ENCODE measurements at regions not wholly inside any gene's neighbourhood (a gene's known extent, or its start where the extent isn't known, plus 50 kb on each side); places are given as distances from the start of the nearest gene placed in this dataset.

DNA sequence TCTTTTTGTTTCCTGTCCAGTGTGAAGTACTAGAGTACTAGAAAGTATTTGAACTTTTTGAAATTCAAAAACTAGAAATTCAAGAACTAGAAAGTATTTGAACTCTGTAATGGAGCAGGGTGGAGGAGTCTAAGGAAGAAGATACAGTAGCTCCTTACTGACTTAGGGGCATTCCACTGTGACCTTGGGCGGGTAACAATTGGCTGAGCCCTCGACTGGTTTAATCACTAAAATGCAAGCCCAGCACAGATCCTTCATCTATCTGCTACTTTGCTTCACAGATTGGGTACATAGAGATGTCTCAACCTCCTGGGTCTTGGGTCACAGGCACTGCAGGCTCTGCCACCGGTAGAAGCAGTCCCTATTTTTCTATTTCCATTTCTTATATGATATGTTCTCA, 462.1 kb upstream of the AGTR1 start:
- no TSS peak for BruUV-seq (replicated peaks)
- H3K4me1 Mint-ChIP-seq (ENCODE audit: insufficient read depth, unreplicated experiment) = no peaks in the 10 kb centered on the region
- intact Hi-C loops (cut with micrococcal nuclease) = no loop called here
- no peak overlapping the region for H3K4me3 Mint-ChIP-seq (ENCODE audit: unreplicated experiment)
- DNase-seq (ENCODE audit: unreplicated experiment) = no peak
- POLR2A ChIA-PET = no interaction called here
- H3K27me3 Mint-ChIP-seq (ENCODE audit: insufficient read depth, unreplicated experiment) = no peaks in the 10 kb centered on the region
- H3K9me3 Mint-ChIP-seq (ENCODE audit: unreplicated experiment) = no peaks in the 10 kb centered on the region
- CTCF ChIA-PET = no interaction called here
- no peak overlapping the region for H3K27ac Mint-ChIP-seq (ENCODE audit: low read depth, unreplicated experiment)
- H3K36me3 Mint-ChIP-seq (ENCODE audit: insufficient read depth, unreplicated experiment) = no peaks in the 10 kb centered on the region
- TF ChIP-seq, protein P1, sequence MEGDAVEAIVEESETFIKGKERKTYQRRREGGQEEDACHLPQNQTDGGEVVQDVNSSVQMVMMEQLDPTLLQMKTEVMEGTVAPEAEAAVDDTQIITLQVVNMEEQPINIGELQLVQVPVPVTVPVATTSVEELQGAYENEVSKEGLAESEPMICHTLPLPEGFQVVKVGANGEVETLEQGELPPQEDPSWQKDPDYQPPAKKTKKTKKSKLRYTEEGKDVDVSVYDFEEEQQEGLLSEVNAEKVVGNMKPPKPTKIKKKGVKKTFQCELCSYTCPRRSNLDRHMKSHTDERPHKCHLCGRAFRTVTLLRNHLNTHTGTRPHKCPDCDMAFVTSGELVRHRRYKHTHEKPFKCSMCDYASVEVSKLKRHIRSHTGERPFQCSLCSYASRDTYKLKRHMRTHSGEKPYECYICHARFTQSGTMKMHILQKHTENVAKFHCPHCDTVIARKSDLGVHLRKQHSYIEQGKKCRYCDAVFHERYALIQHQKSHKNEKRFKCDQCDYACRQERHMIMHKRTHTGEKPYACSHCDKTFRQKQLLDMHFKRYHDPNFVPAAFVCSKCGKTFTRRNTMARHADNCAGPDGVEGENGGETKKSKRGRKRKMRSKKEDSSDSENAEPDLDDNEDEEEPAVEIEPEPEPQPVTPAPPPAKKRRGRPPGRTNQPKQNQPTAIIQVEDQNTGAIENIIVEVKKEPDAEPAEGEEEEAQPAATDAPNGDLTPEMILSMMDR (IDR thresholded peaks at IDR 0.05; ENCODE audit: unreplicated experiment) = no peak

DNA sequence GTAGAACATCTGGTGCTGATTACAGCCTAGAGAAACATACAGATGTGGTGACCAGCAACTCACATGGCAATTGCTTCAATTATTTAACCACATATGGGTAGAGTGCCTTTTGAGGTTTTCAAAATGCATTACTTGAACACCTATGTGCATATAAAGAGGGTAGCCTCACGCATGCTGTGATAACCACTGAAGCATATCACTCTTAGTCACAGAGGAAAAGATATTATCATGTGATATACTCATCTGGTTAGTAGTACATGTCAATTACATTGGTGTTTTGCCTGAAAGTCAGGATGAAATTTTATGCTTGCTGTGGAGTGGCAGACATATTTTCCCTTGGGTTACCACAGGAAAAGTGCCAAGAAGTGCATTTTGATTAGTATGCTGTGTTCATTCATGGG, 459.3 kb upstream of the AGTR1 start:
- Mint-ChIP-seq H3K27me3 (ENCODE audit: insufficient read depth, unreplicated experiment) (peaks cover 16% of the 10 kb centered on the region), H3K4me1 (ENCODE audit: insufficient read depth, unreplicated experiment) (no peaks in the 10 kb centered on the region), H3K27ac (ENCODE audit: low read depth, unreplicated experiment) (no peak overlapping the region), H3K4me3 (ENCODE audit: unreplicated experiment) (no peak overlapping the region), H3K9me3 (ENCODE audit: unreplicated experiment) (no peaks in the 10 kb centered on the region), H3K36me3 (ENCODE audit: insufficient read depth, unreplicated experiment) (no peaks in the 10 kb centered on the region)
- intact Hi-C loops (cut with micrococcal nuclease) = no loop called here
- TF ChIP-seq, protein P1 (IDR thresholded peaks at IDR 0.05; ENCODE audit: unreplicated experiment) = no peak
- POLR2A ChIA-PET = no interaction called here
- DNase-seq (ENCODE audit: unreplicated experiment) = no peak
- CTCF ChIA-PET = no interaction called here
- no TSS peak for BruUV-seq (replicated peaks)

DNA sequence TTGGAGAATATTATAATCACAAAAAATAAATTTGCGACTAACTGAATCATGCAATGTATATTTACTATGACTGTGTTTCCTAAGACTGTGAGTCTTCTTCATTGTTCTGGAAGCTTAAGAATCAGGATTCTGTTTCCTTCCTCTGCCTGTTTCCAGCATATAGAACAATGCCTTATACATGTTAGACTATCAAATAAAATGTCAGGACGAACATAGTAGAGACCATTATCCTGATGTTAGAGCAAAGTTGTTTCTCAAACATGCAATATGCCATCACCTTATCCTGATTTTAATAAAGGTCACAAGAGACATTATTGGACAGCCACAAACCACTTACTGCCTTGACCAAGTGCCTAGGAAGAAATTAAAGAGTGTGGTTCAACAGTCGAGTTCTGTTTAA, 457.4 kb upstream of the AGTR1 start:
- intact Hi-C loops (cut with micrococcal nuclease) = no loop called here
- no TSS peak for BruUV-seq (replicated peaks)
- ChIA-PET CTCF (no interaction called here), POLR2A (no interaction called here)
- DNase-seq (ENCODE audit: unreplicated experiment) = no peak
- no peaks in the 10 kb centered on the region for H3K36me3 Mint-ChIP-seq (ENCODE audit: insufficient read depth, unreplicated experiment)
- H3K4me1 Mint-ChIP-seq (ENCODE audit: insufficient read depth, unreplicated experiment) = no peaks in the 10 kb centered on the region
- no peak overlapping the region for H3K4me3 Mint-ChIP-seq (ENCODE audit: unreplicated experiment)
- no peak overlapping the region for H3K27ac Mint-ChIP-seq (ENCODE audit: low read depth, unreplicated experiment)
- peaks cover 16% of the 10 kb centered on the region for H3K27me3 Mint-ChIP-seq (ENCODE audit: insufficient read depth, unreplicated experiment)
- TF ChIP-seq, protein P1 (IDR thresholded peaks at IDR 0.05; ENCODE audit: unreplicated experiment) = no peak
- H3K9me3 Mint-ChIP-seq (ENCODE audit: unreplicated experiment) = no peaks in the 10 kb centered on the region

DNA sequence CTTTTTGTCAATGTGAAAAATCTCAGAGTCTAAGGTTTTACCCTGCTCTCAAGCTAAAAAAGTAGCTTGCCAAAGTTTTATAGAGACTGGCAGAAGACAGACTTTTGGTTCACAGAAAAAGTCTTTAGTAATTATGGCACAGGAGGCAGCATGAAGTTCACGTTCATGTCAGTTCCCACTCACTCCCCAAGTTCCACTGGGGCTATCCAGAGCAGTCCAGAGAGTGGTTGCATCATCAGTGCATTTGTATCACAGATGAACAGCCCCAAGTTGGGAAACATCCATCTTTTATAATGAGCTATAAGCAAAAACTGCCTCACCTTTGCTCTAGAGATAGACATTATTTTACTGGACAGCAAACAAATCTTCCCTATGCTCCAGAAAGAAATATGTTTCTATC, 454.1 kb upstream of the AGTR1 start:
- intact Hi-C loops (cut with micrococcal nuclease) = no loop called here
- TF ChIP-seq, protein P1 (IDR thresholded peaks at IDR 0.05; ENCODE audit: unreplicated experiment) = no peak
- ChIA-PET POLR2A (no interaction called here), CTCF (no interaction called here)
- DNase-seq (ENCODE audit: unreplicated experiment) = no peak
- Mint-ChIP-seq H3K9me3 (ENCODE audit: unreplicated experiment) (no peaks in the 10 kb centered on the region), H3K36me3 (ENCODE audit: insufficient read depth, unreplicated experiment) (no peaks in the 10 kb centered on the region), H3K4me1 (ENCODE audit: insufficient read depth, unreplicated experiment) (no peaks in the 10 kb centered on the region), H3K4me3 (ENCODE audit: unreplicated experiment) (no peak overlapping the region), H3K27me3 (ENCODE audit: insufficient read depth, unreplicated experiment) (peaks cover 16% of the 10 kb centered on the region), H3K27ac (ENCODE audit: low read depth, unreplicated experiment) (no peak overlapping the region)
- BruUV-seq (replicated peaks) = no TSS peak
